Kidney epithelial cell (primary cell): ENCODE measurements at regions not wholly inside any gene's neighbourhood (a gene's known extent, or its start where the extent isn't known, plus 50 kb on each side); places are given as distances from the start of the nearest gene placed in this dataset.
"Not testable (repeated sequence)": the region's sequence is repeated elsewhere in the genome, so short reads cannot be mapped to it uniquely, and the experiment has no call there.

Source experiments
- DNase-seq: peaks from one replicate; pipeline ENCODE4 v3.0.0-alpha.2; 2010; ENCODE audit warnings: low read depth
- H3K27me3 ChIP-seq: 2 replicates; pipeline ENCODE4 v1.6.0; 2011; ENCODE audit warnings: low read length; ENCODE audit not compliant: control insufficient read depth, insufficient read depth
- H3K36me3 ChIP-seq: 2 replicates; pipeline ENCODE4 v1.5.1; 2011; ENCODE audit warnings: low read length; ENCODE audit not compliant: control insufficient read depth, insufficient read depth
- H3K4me3 ChIP-seq: 2 replicates; pipeline ENCODE4 v1.5.1; 2011; ENCODE audit warnings: low read depth, mild to moderate bottlenecking, control low read depth, low read length
- TF ChIP-seq, protein P1 (sequence below): IDR thresholded peaks from 2 replicates; pipeline ENCODE4 v1.5.1; 2011; ENCODE audit warnings: mild to moderate bottlenecking, moderate library complexity, low read length, control low read depth, inconsistent platforms; ENCODE audit not compliant: insufficient read depth, poor library complexity, severe bottlenecking

DNA sequence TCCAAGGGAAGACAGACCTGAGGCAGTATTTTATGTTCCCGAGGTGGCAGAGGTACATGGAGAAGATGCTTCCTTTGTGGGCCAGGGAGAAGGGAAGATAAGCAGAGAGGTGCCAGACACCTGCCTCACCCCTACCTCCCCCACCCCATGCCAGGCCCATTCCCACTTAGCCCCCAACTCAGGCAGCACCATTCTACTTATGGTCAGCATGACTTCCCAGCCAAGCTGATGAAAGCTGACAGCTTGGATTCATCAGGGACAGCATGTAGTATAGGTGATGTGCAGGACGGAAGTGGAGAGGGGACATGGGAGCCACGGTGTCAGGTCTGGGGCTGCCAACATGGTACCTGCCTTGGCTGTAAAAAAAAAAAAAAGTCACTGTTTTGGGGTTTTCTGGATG lies 57.5 kb upstream of the CSPG4 start:
- no peak for DNase-seq
- no peaks in the 10 kb centered on the region for H3K27me3 ChIP-seq
- no peak overlapping the region for H3K4me3 ChIP-seq
- H3K36me3 ChIP-seq, result no peaks in the 10 kb centered on the region
- TF ChIP-seq, protein P1, sequence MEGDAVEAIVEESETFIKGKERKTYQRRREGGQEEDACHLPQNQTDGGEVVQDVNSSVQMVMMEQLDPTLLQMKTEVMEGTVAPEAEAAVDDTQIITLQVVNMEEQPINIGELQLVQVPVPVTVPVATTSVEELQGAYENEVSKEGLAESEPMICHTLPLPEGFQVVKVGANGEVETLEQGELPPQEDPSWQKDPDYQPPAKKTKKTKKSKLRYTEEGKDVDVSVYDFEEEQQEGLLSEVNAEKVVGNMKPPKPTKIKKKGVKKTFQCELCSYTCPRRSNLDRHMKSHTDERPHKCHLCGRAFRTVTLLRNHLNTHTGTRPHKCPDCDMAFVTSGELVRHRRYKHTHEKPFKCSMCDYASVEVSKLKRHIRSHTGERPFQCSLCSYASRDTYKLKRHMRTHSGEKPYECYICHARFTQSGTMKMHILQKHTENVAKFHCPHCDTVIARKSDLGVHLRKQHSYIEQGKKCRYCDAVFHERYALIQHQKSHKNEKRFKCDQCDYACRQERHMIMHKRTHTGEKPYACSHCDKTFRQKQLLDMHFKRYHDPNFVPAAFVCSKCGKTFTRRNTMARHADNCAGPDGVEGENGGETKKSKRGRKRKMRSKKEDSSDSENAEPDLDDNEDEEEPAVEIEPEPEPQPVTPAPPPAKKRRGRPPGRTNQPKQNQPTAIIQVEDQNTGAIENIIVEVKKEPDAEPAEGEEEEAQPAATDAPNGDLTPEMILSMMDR, result no peak

DNA sequence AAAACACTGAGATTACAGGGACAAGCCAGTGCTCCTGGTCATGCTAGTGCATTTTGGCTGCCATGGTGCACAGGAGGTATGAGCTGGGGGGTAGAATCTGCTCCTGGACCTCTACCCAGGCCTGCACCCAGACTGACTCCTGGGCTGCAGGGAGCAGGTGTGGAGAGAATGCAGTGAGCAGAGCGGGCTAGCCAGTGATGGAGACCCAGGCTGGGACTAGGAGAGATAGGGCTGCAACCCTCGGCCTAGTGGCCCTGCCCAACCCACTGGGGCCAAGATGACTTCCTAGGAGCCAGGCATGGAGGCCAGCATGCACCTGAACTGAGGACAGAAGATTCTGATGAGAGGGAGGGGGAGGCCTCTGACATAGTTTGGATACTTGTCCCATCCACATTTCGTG lies 55.9 kb upstream of the CSPG4 start:
- not testable (repeated sequence) for H3K36me3 ChIP-seq, DNase-seq, H3K27me3 ChIP-seq, H3K4me3 ChIP-seq

DNA sequence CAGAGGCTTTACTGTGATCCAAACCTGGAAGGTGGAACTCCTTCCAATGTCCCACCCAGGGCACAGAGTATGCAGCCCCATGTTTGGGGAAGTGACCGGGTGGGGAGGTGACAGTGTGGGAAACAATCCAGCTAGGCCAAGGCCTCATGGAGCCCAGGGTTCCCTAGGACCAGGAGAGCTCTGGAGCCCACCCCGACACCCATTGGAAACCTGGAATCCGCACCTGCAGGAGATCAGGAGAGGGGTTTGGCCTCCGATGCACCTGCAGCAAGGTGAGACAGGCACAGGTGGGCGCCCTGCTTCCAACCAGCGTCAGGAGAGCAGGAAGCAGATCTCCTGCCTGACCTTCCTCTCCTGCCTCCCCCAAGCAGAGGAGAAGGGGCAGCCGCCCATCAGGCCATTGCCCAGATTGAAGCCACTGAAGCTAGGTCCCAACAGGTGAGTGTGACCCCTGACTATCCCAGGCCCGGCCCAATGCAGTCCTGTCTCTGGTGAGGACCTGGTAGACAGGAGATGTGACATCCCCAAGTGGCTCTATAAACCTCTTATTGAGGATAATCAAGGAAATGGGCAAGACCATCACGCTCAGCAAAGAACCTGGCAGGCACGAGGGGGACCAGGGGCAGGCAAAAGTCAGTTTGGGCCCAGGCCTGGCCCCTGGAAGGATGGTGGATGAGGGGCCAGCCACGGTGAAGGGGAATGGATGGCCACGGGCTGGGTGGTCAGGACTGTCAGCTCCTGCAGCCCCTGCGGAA lies 53.1 kb upstream of the CSPG4 start:
- not testable (repeated sequence) for H3K4me3 ChIP-seq, H3K36me3 ChIP-seq, H3K27me3 ChIP-seq, DNase-seq

DNA sequence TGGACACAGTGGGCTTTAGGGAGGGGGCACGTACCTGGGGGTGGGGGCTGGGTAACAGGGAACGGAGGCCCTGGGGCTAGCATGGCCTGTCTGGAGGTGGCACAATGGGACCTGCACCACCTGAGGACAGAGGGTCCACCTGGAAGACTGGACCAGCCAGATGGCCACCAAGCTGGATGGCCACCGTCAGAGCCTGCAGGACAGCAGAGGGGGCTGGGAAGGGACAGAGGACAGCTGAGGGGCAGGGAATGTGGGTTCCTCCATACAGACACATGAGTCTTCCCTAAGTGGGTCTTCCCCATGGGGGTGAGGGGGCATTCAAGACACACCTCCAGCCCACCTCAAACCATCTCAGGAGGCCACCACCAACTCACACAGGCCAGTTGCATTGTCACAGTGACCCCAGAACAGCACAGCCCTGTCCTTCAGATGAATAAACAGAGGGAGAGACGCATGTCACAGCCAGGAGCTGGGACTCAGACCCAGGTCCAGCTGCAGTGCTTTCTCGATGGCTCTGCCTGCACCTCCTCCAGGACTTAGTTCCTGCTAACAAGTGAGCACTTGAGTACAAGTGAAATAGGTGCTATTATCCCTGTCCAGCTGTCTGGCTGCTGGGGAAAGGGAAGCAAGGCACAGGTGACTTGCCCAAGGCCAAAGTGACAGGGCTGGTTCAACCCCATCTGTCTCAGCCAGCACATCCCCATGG lies 52.4 kb upstream of the CSPG4 start:
- not testable (repeated sequence) for DNase-seq, H3K27me3 ChIP-seq, H3K4me3 ChIP-seq, H3K36me3 ChIP-seq

DNA sequence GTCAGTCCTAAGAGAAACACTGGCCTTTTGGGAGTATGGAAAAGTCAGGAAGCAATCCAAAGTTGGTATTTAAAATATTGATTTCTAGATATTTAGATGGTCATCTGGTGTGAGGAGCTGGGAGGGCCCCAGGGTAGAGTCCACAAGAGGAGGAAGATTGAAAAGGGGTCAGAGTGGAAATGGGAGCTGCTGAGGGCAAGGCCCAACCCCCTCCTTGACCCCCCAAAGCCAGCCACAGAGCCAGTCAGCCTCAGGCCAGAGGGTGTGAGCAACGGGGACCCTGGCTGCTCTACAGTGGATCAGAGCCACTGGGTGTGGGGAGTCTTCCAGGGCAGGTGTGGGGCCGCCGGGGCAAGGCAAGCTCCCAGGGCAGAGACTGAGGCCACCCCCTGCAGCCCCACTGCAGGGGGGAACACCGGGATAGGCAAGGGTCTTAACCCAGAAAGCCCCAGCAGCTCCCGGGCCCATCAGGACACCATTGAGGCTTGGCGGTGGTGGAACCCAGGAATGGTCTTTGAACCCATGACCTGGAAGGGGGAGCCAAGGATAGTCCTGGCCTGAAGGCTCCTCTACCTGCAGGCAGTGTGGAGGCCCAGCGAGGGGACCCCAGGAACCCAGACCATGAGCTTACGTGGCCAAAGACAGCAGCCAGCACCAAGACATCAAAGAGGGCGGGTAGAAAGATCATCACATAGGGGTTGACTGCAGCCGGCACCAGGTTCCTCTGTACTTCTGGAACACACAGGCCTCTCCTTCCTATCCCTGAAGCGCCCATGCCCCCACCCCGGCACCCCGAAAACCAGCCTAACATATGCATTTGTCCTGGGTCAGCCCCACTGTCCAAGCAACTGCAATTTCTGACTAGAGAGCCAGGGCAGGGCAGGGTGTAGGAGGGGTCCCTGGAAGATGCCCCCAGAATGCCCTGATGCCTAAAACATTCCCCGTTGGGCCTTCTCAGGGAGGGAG lies 51.3 kb upstream of the CSPG4 start:
- DNase-seq, H3K36me3 ChIP-seq, H3K4me3 ChIP-seq, H3K27me3 ChIP-seq: not testable (repeated sequence)

DNA sequence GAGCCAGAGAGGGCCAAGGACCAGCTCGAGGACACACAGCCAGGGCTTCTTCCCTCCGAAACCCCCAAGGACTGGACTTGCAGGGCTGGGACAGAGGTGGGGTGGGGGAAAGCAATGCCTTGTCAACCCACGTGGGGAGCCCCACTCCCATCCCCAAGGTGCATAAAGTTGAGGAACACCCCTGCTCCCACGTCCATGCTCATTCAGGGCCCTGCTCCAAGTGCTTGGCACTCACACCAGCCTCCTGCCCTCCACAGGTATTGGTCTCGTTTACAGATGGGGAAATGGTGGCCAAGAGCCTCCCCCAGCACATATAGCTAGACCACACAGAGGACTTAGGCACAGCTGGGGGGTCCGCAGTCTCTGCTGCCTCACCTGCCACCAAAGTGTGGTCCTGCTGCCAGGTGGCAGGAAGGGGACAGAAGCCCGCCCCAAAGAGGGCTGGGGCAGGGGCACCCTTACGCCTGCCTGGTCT lies 50.5 kb upstream of the CSPG4 start:
- no peak overlapping the region for H3K4me3 ChIP-seq
- no peaks in the 10 kb centered on the region for H3K27me3 ChIP-seq
- DNase-seq, result no peak

More for the DNA sequence above, 50.5 kb upstream of the CSPG4 start:
- no peaks in the 10 kb centered on the region for H3K36me3 ChIP-seq
- TF ChIP-seq, protein P1, result no peak
